AG09309 (cell line): ENCODE measurements at regions not wholly inside any gene's neighbourhood (a gene's known extent, or its start where the extent isn't known, plus 50 kb on each side); places are given as distances from the start of the nearest gene placed in this dataset.

ENCODE experiments used
- DNase-seq: peaks from one replicate; pipeline ENCODE4 v3.0.0-alpha.2; 2010; ENCODE audit warnings: low read depth
- H3K4me3 ChIP-seq: 2 replicates; pipeline ENCODE4 v1.5.1; 2011; ENCODE audit warnings: mild to moderate bottlenecking, low read depth, low read length, moderate library complexity; ENCODE audit not compliant: control insufficient read depth
- TF ChIP-seq, protein P1 (sequence below): IDR thresholded peaks from 2 replicates; pipeline ENCODE4 v1.5.1; 2011; ENCODE audit warnings: mild to moderate bottlenecking, low read depth, low read length, inconsistent platforms; ENCODE audit not compliant: insufficient read depth, control insufficient read depth; ENCODE audit errors: missing control alignments

GRCh38 chr15:87211547-87211946, 1045.0 kb downstream of the NTRK3 start:
- H3K4me3 ChIP-seq = no peak overlapping the region
- DNase-seq = no peak
- TF ChIP-seq, protein P1, sequence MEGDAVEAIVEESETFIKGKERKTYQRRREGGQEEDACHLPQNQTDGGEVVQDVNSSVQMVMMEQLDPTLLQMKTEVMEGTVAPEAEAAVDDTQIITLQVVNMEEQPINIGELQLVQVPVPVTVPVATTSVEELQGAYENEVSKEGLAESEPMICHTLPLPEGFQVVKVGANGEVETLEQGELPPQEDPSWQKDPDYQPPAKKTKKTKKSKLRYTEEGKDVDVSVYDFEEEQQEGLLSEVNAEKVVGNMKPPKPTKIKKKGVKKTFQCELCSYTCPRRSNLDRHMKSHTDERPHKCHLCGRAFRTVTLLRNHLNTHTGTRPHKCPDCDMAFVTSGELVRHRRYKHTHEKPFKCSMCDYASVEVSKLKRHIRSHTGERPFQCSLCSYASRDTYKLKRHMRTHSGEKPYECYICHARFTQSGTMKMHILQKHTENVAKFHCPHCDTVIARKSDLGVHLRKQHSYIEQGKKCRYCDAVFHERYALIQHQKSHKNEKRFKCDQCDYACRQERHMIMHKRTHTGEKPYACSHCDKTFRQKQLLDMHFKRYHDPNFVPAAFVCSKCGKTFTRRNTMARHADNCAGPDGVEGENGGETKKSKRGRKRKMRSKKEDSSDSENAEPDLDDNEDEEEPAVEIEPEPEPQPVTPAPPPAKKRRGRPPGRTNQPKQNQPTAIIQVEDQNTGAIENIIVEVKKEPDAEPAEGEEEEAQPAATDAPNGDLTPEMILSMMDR = no peak

DNA sequence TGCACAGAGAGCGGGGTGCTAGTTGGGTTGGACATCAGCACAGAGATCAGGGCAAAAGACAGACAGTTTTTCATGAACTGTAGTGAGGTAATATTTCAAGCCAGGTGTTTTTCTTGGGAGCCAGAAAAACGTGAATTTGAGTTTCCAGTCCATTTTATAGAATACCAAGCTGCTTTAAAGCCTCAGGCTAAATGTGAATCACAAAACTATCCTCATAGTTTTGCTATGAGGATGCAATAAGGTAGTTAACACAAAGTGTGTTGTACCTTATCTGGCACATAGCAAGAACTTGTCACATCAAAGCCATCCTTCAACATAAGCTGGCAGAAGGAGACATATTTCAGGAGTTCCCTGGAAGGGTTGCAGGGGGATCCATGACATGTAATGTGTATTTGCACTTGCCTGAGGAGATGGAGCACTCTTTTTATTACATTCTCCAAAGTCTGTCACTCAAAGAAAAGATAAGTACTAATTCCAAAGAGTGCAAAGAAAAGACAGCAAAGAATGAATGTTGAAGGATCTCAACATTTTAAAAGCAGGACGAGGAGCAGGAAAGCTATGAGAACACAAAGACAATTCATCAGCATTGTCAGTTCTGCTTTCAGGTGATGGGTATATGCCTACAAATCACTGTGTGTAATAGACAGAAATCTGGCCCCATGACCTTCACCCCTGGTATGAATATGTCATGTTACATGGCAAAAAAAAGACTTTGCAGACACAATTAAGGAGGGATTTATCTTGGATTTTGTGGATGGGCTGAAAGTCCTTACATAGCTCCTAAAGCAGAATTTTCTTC, 1046.4 kb downstream of the NTRK3 start:
- H3K4me3 ChIP-seq = no peak overlapping the region
- TF ChIP-seq, protein P1 = no peak
- no peak for DNase-seq

DNA sequence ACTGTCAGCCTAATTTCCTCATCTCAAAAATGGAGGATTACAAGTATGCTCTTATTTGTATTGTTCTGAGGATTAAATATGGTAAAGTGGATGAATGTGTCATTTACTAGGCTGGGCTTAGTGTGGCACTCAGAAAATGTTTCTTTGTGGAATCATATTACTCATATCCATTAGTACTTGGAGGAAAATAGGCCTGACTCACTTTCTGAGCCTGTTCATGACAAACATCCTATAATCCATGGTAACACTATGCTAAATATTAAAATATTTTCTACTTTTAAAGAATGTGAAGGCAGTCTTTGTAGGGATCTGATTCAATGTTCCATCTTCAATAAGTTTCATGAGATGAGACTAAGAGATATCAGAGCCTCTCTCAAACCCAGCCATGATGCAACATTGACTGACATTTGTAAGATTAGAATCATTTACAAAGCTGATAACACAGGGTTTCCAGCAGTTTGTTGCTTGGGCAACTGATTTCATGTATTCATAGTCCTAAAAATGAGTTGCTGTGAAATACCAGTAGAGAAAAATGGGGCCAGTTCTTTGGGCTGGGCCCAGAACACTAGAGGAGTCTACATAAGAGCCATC, 1048.5 kb downstream of the NTRK3 start:
- TF ChIP-seq, protein P1 = no peak
- H3K4me3 ChIP-seq = no peak overlapping the region
- no peak for DNase-seq

- no peak for DNase-seq
- TF ChIP-seq, protein P1 = no peak
Observed at GRCh38 chr15:87207251-87207650, 1049.3 kb downstream of the NTRK3 start.

GRCh38 chr15:87201986-87202385, 1054.6 kb downstream of the NTRK3 start:
- TF ChIP-seq, protein P1 = no peak
- H3K4me3 ChIP-seq = no peak overlapping the region
- no peak for DNase-seq

More at GRCh38 chr15:87207251-87207650, 1049.3 kb downstream of the NTRK3 start:
- H3K4me3 ChIP-seq = no peak overlapping the region

DNA sequence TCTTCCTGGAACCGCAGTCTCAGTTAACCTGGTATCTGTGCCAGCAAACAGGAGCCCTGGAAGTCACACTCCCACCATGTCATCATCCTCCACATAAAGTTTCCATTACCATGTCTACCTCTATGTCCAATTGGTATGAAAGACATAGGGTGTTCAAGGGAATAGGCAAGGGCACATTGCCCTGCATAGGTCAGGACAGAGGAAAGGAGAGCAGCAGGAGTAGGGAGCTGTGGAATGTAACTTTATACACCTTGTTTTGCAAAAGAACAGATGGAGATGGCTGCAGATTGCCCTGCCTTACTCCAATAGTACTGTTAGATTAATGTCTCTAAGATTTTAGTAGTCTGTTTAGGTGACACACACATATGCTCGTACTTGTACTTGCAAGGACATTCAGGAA, 1056.4 kb downstream of the NTRK3 start:
- H3K4me3 ChIP-seq = no peak overlapping the region
- TF ChIP-seq, protein P1 = no peak
- DNase-seq = no peak

GRCh38 chr15:87197981-87198380, 1058.6 kb downstream of the NTRK3 start:
- TF ChIP-seq, protein P1 = no peak
- DNase-seq = no peak
- H3K4me3 ChIP-seq = no peak overlapping the region
